ENCODE measurements at regions not wholly inside any gene's neighbourhood (a gene's known extent, or its start where the extent isn't known, plus 50 kb on each side); places are given as distances from the start of the nearest gene placed in this dataset.

DNA sequence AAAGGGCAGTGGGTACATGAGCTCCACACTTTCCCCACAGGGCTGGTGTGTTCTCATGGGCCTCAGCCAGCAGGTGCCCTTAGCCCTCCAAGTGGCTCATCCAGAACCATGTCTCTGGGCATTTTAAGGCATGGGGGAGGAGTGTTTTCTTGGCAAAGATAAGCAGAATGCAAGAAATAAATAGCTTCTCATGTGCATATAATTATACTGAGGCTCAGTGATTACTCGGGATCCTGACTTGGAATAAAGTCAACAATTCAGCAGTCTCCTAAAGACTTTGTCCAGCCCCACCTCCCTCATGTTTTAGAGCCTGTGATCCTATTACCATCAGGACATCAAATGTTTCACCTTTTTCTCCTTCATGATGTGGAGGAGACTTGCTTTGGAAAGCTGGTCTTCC is 92.7 kb upstream of the COG2 start:
- TF ChIP-seq, protein P1, sequence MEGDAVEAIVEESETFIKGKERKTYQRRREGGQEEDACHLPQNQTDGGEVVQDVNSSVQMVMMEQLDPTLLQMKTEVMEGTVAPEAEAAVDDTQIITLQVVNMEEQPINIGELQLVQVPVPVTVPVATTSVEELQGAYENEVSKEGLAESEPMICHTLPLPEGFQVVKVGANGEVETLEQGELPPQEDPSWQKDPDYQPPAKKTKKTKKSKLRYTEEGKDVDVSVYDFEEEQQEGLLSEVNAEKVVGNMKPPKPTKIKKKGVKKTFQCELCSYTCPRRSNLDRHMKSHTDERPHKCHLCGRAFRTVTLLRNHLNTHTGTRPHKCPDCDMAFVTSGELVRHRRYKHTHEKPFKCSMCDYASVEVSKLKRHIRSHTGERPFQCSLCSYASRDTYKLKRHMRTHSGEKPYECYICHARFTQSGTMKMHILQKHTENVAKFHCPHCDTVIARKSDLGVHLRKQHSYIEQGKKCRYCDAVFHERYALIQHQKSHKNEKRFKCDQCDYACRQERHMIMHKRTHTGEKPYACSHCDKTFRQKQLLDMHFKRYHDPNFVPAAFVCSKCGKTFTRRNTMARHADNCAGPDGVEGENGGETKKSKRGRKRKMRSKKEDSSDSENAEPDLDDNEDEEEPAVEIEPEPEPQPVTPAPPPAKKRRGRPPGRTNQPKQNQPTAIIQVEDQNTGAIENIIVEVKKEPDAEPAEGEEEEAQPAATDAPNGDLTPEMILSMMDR (IDR thresholded peaks at IDR 0.05), result no peak
- TF ChIP-seq POLR2A (IDR thresholded peaks at IDR 0.05), result no peak
